ENCODE measurements at regions not wholly inside any gene's neighbourhood (a gene's known extent, or its start where the extent isn't known, plus 50 kb on each side); places are given as distances from the start of the nearest gene placed in this dataset.

GRCh38 chr13:74444864-74445479 lies 310.8 kb upstream of the KLF12 start:
- TF ChIP-seq POLR2A (IDR thresholded peaks at IDR 0.05): no peak
- no peak for TF ChIP-seq CTCF (IDR thresholded peaks at IDR 0.05)
